GM23338 (cell line): ENCODE measurements at regions not wholly inside any gene's neighbourhood (a gene's known extent, or its start where the extent isn't known, plus 50 kb on each side); places are given as distances from the start of the nearest gene placed in this dataset.
"Not testable (repeated sequence)": the region's sequence is repeated elsewhere in the genome, so short reads cannot be mapped to it uniquely, and the experiment has no call there.

ENCODE experiments used
- ATAC-seq: fragments of 200-7000 bp; cut with Tn5 transposase; 3 replicates; pipeline ENCODE4 v1.9.1; 2020
- DNase-seq: peaks from one replicate; pipeline ENCODE4 v3.0.0-alpha.2; 2015; ENCODE audit warnings: low spot score
- H2AFZ ChIP-seq: fragments of 200-600 bp; sonication (generic); 2 replicates; pipeline ENCODE4 v1.8.0; 2016; ENCODE audit warnings: antibody characterized with exemption, mild to moderate bottlenecking, moderate library complexity
- H3F3A ChIP-seq: fragments of 200-600 bp; sonication (generic); replicated peaks from 2 replicates; pipeline ENCODE4 v1.8.0; 2017; ENCODE audit warnings: antibody characterized with exemption, mixed run types, low read depth
- H3K27ac ChIP-seq: fragments of 200-600 bp; sonication (generic); 2 replicates; pipeline ENCODE4 v1.6.1; 2016; ENCODE audit warnings: low read depth
- H3K27me3 ChIP-seq: fragments of 200-600 bp; sonication (generic); 2 replicates; pipeline ENCODE4 v1.8.0; 2016; ENCODE audit warnings: mild to moderate bottlenecking, mixed run types, moderate library complexity; ENCODE audit not compliant: insufficient read depth
- H3K36me3 ChIP-seq: fragments of 200-600 bp; sonication (generic); 2 replicates; pipeline ENCODE4 v1.8.0; 2016; ENCODE audit warnings: mild to moderate bottlenecking; ENCODE audit not compliant: insufficient read depth
- H3K4me1 ChIP-seq: fragments of 200-600 bp; sonication (generic); 2 replicates; pipeline ENCODE4 v1.8.0; 2016; ENCODE audit warnings: mild to moderate bottlenecking, moderate library complexity; ENCODE audit not compliant: insufficient read depth
- H3K4me2 ChIP-seq: fragments of 200-600 bp; sonication (generic); 2 replicates; pipeline ENCODE4 v1.7.1; 2017; ENCODE audit warnings: mixed run types
- H3K4me3 ChIP-seq: fragments of 200-600 bp; sonication (generic); 2 replicates; pipeline ENCODE4 v1.6.1; 2016; ENCODE audit warnings: mixed run types
- H3K79me2 ChIP-seq: fragments of 200-600 bp; sonication (generic); replicated peaks from 2 replicates; pipeline ENCODE4 v1.8.0; 2017; ENCODE audit warnings: mild to moderate bottlenecking; ENCODE audit not compliant: insufficient read depth
- H3K9me2 ChIP-seq: fragments of 200-600 bp; sonication (generic); 2 replicates; pipeline ENCODE4 v1.8.0; 2017; ENCODE audit not compliant: insufficient read depth
- H4K20me1 ChIP-seq: fragments of 200-600 bp; sonication (generic); replicated peaks from 2 replicates; pipeline ENCODE4 v1.8.0; 2017; ENCODE audit warnings: mild to moderate bottlenecking; ENCODE audit not compliant: insufficient read depth
- H3K27ac Mint-ChIP-seq: 2 replicates; pipeline ENCODE4 v1.8.0; 2020; ENCODE audit warnings: inconsistent platforms, mild to moderate bottlenecking, moderate library complexity, mixed read lengths
- H3K27me3 Mint-ChIP-seq: 3 replicates; pipeline ENCODE4 v1.8.0; 2022; ENCODE audit warnings: low read depth, mild to moderate bottlenecking, moderate library complexity, mixed read lengths, inconsistent platforms; ENCODE audit not compliant: insufficient read depth, poor library complexity
- H3K36me3 Mint-ChIP-seq: 3 replicates; pipeline ENCODE4 v1.8.0; 2021; ENCODE audit warnings: low read depth, mild to moderate bottlenecking, inconsistent platforms, moderate library complexity, mixed read lengths
- H3K4me1 Mint-ChIP-seq: 3 replicates; pipeline ENCODE4 v1.8.0; 2020; ENCODE audit warnings: mild to moderate bottlenecking, inconsistent platforms, mixed read lengths
- H3K4me3 Mint-ChIP-seq: 3 replicates; pipeline ENCODE4 v1.8.0; 2021; ENCODE audit warnings: moderate library complexity, mild to moderate bottlenecking, inconsistent platforms, mixed read lengths
- H3K9me3 Mint-ChIP-seq: 3 replicates; pipeline ENCODE4 v1.8.0; 2020; ENCODE audit warnings: moderate library complexity, mild to moderate bottlenecking, inconsistent platforms, mixed read lengths
- CTCF ChIP-seq, 2 experiments: fragments of 200-600 bp in 1 of 2; sonication (generic) in 1 of 2; conservative IDR thresholded peaks; 2 replicates each; pipeline versions ENCODE4 v1.5.1 to v1.6.1; 2016 to 2017; ENCODE audit warnings: antibody characterized with exemption in 2 of 2, low read depth in 2 of 2, mild to moderate bottlenecking in 2 of 2, moderate library complexity in 1 of 2
- ETS1 ChIP-seq: IDR thresholded peaks from 2 replicates; pipeline ENCODE4 v1.6.1; 2016; ENCODE audit warnings: antibody characterized with exemption
- EZH2 ChIP-seq: fragments of 200-600 bp; sonication (generic); IDR thresholded peaks from one replicate; pipeline ENCODE4 v1.8.0; 2017; ENCODE audit warnings: antibody characterized with exemption, mild to moderate bottlenecking, low read depth; ENCODE audit not compliant: unreplicated experiment
- EZH2phosphoT487 ChIP-seq: fragments of 200-600 bp; sonication (generic); IDR thresholded peaks from one replicate; pipeline ENCODE4 v1.8.1; 2018; ENCODE audit warnings: antibody characterized with exemption; ENCODE audit not compliant: unreplicated experiment
- JUNB ChIP-seq: IDR thresholded peaks from one replicate; pipeline ENCODE4 v1.6.1; 2016; ENCODE audit warnings: antibody characterized with exemption; ENCODE audit not compliant: unreplicated experiment
- NANOG ChIP-seq: IDR thresholded peaks from 2 replicates; pipeline ENCODE4 v1.6.1; 2016; ENCODE audit warnings: antibody characterized with exemption, borderline replicate concordance
- REST ChIP-seq: IDR thresholded peaks from one replicate; pipeline ENCODE4 v1.6.1; 2018; ENCODE audit warnings: antibody characterized with exemption; ENCODE audit not compliant: unreplicated experiment
- STAT1 ChIP-seq: IDR thresholded peaks from one replicate; pipeline ENCODE4 v1.6.1; 2016; ENCODE audit warnings: antibody characterized with exemption; ENCODE audit not compliant: unreplicated experiment
- ZNF114 ChIP-seq: fragments of 250-450 bp; sonication (Bioruptor Pico); IDR thresholded peaks from 2 replicates; pipeline ENCODE4 v1.5.0; 2020; ENCODE audit warnings: mild to moderate bottlenecking, moderate library complexity
- ZNF331 ChIP-seq: fragments of 250-450 bp; sonication (Bioruptor Pico); IDR thresholded peaks from 2 replicates; pipeline ENCODE4 v1.5.0; 2020; ENCODE audit warnings: low read depth, mild to moderate bottlenecking, moderate library complexity
- ZNF462 ChIP-seq: fragments of 250-450 bp; sonication (Bioruptor Pico); IDR thresholded peaks from 2 replicates; pipeline ENCODE4 v1.5.0; 2020; ENCODE audit warnings: mild to moderate bottlenecking, moderate library complexity

- no peaks in the 10 kb centered on the region for H3F3A ChIP-seq
- no peak overlapping the region for H3K4me3 Mint-ChIP-seq
- H3K27me3 Mint-ChIP-seq = no peaks in the 10 kb centered on the region
- no peak for TF ChIP-seq EZH2
- no peak for TF ChIP-seq ZNF331 (CRISPR knock-in tag)
- no peak for TF ChIP-seq REST
- TF ChIP-seq JUNB = no peak
- TF ChIP-seq ETS1 = no peak
- no peak for TF ChIP-seq CTCF (conservative IDR thresholded peaks at IDR 0.05; ENCODE audit: low read depth in 2 of 2)
- TF ChIP-seq ZNF462 (CRISPR knock-in tag) = no peak
- TF ChIP-seq EZH2phosphoT487 = no peak
- TF ChIP-seq STAT1 = no peak
- no peak for TF ChIP-seq NANOG
- no peak for TF ChIP-seq ZNF114 (CRISPR knock-in tag)
- DNase-seq (no peak), ATAC-seq (no peak)
- H3K27ac ChIP-seq = no peak overlapping the region
- no peaks in the 10 kb centered on the region for H3K4me1 Mint-ChIP-seq
- no peak overlapping the region for H3K4me2 ChIP-seq
- peaks cover 27% of the 10 kb centered on the region for H3K9me3 Mint-ChIP-seq
- H3K79me2 ChIP-seq = no peaks in the 10 kb centered on the region
- no peaks in the 10 kb centered on the region for H3K9me2 ChIP-seq
- peaks cover 5% of the 10 kb centered on the region for H3K36me3 ChIP-seq
- no peak overlapping the region for H2AFZ ChIP-seq
- no peak overlapping the region for H3K4me3 ChIP-seq
- H3K4me1 ChIP-seq = no peaks in the 10 kb centered on the region
- no peak overlapping the region for H3K27ac Mint-ChIP-seq
- no peaks in the 10 kb centered on the region for H4K20me1 ChIP-seq
- H3K36me3 Mint-ChIP-seq = peaks cover 23% of the 10 kb centered on the region; the same call in 2 of the 3 replicates
- H3K27me3 ChIP-seq = no peaks in the 10 kb centered on the region
Observed at GRCh38 chr14:48289701-48290100, 614.3 kb upstream of the MDGA2 start.

GRCh38 chr14:48285217-48285616 lies 609.8 kb upstream of the MDGA2 start:
- not testable (repeated sequence) for H3K27me3 ChIP-seq, H3K27ac ChIP-seq, H3K27me3 Mint-ChIP-seq, H3F3A ChIP-seq, H3K36me3 ChIP-seq, H3K27ac Mint-ChIP-seq, H3K4me3 ChIP-seq, ATAC-seq, H4K20me1 ChIP-seq, DNase-seq, H3K79me2 ChIP-seq, H2AFZ ChIP-seq, H3K4me2 ChIP-seq, H3K4me1 ChIP-seq, H3K4me3 Mint-ChIP-seq, H3K9me2 ChIP-seq, H3K4me1 Mint-ChIP-seq
- peaks cover 32% of the 10 kb centered on the region; the same call in 2 of the 3 replicates for H3K36me3 Mint-ChIP-seq
- peaks cover 47% of the 10 kb centered on the region for H3K9me3 Mint-ChIP-seq
